IMR-90 (cell line): ENCODE measurements at regions not wholly inside any gene's neighbourhood (a gene's known extent, or its start where the extent isn't known, plus 50 kb on each side); places are given as distances from the start of the nearest gene placed in this dataset.

Source experiments
- ATAC-seq: fragments of 200-7000 bp; cut with Tn5 transposase; 2 replicates; pipeline ENCODE4 v1.9.1; 2020; ENCODE audit warnings: low read depth, mild to moderate bottlenecking, moderate library complexity
- BruUV-seq: library from RNA; stranded (reverse); fragments of 400-500 nt; replicated peaks from 2 replicates; lab custom pipeline; 2021; lab: Mats Ljungman, UMichigan
- CTCF ChIA-PET: fragments of 300-600 bp; formaldehyde crosslinking; extraction: SDS; loops from one replicate; lab custom pipeline; 2021; ENCODE audit warnings: antibody characterized with exemption; lab: Yijun Ruan, JAX
- POLR2A ChIA-PET: fragments of 300-600 bp; sonication (Branson Sonifier 250); formaldehyde crosslinking; loops from one replicate; lab custom pipeline; 2022; ENCODE audit warnings: antibody characterized with exemption; ENCODE audit not compliant: unreplicated experiment; lab: Charles Lee
- DNase-seq: peaks from one replicate; pipeline ENCODE4 v3.0.0; 2013
- H2AFZ ChIP-seq: replicated peaks from 2 replicates; pipeline ENCODE3; 2013; ENCODE audit warnings: low read length, mild to moderate bottlenecking; ENCODE audit not compliant: poor library complexity
- H2AK5ac ChIP-seq: 2 replicates; pipeline ENCODE4 v1.6.1; 2013; ENCODE audit warnings: low read depth, low read length, inconsistent platforms
- H2AK9ac ChIP-seq: replicated peaks from 2 replicates; pipeline ENCODE3; 2013; ENCODE audit warnings: mild to moderate bottlenecking, low read depth, low read length, moderate library complexity; ENCODE audit not compliant: poor library complexity
- H2BK120ac ChIP-seq: 2 replicates; pipeline ENCODE4 v1.6.1; 2013; ENCODE audit warnings: low read depth, low read length, inconsistent platforms
- H2BK15ac ChIP-seq: 3 replicates; pipeline ENCODE4 v1.6.1; 2013; ENCODE audit warnings: low read depth, low read length, inconsistent platforms
- H2BK20ac ChIP-seq: 2 replicates; pipeline ENCODE4 v1.6.1; 2013; ENCODE audit warnings: low read depth, mild to moderate bottlenecking, inconsistent platforms, low read length, moderate library complexity
- H2BK5ac ChIP-seq: 2 replicates; pipeline ENCODE4 v1.6.1; 2013; ENCODE audit warnings: mild to moderate bottlenecking, low read depth, low read length, inconsistent platforms; ENCODE audit not compliant: poor library complexity, severe bottlenecking
- H3K14ac ChIP-seq: replicated peaks from 2 replicates; pipeline ENCODE4 v1.6.1; 2013; ENCODE audit warnings: low read depth, low read length, inconsistent platforms
- H3K18ac ChIP-seq: 2 replicates; pipeline ENCODE4 v1.6.1; 2013; ENCODE audit warnings: low read depth, low read length, control low read depth
- H3K23ac ChIP-seq: 2 replicates; pipeline ENCODE4 v1.6.1; 2013; ENCODE audit warnings: low read depth, low read length, inconsistent platforms
- H3K27ac ChIP-seq: 2 replicates; pipeline ENCODE4 v1.5.1; 2013; ENCODE audit warnings: mild to moderate bottlenecking, control low read depth, low read length; ENCODE audit not compliant: insufficient read depth
- H3K27me3 ChIP-seq: 2 replicates; pipeline ENCODE4 v1.6.1; 2013; ENCODE audit warnings: low read length; ENCODE audit not compliant: control insufficient read depth, insufficient read depth
- H3K36me3 ChIP-seq: 2 replicates; pipeline ENCODE4 v1.6.1; 2013; ENCODE audit warnings: low read length, mixed read lengths; ENCODE audit not compliant: control insufficient read depth, insufficient read depth
- H3K4ac ChIP-seq: 2 replicates; pipeline ENCODE4 v1.6.1; 2013; ENCODE audit warnings: low read depth, low read length, inconsistent platforms
- H3K4me1 ChIP-seq: 2 replicates; pipeline ENCODE4 v1.6.1; 2013; ENCODE audit warnings: low read length, mixed read lengths; ENCODE audit not compliant: control insufficient read depth, insufficient read depth
- H3K4me2 ChIP-seq: 2 replicates; pipeline ENCODE4 v1.6.1; 2013; ENCODE audit warnings: low read depth, mild to moderate bottlenecking, control low read depth, low read length, moderate library complexity
- H3K4me3 ChIP-seq: 2 replicates; pipeline ENCODE4 v1.5.1; 2013; ENCODE audit warnings: low read depth, mild to moderate bottlenecking, control low read depth, low read length, moderate library complexity; ENCODE audit not compliant: insufficient read depth
- H3K56ac ChIP-seq: 2 replicates; pipeline ENCODE4 v1.6.1; 2013; ENCODE audit warnings: low read length, inconsistent platforms; ENCODE audit not compliant: insufficient read depth; ENCODE audit errors: extremely low read depth
- H3K79me1 ChIP-seq, 2 experiments: 2 replicates each; pipeline ENCODE4 v1.6.1; 2013; ENCODE audit warnings: low read length in 2 of 2, inconsistent platforms in 1 of 2, low read depth in 1 of 2
- H3K9ac ChIP-seq: 2 replicates; pipeline ENCODE4 v1.6.1; 2013; ENCODE audit warnings: low read depth, low read length, control low read depth
- H3K9me1 ChIP-seq: 2 replicates; pipeline ENCODE4 v1.6.1; 2013; ENCODE audit warnings: low read length, inconsistent platforms; ENCODE audit not compliant: insufficient read depth
- H3K9me3 ChIP-seq: 2 replicates; pipeline ENCODE4 v1.6.1; 2013; ENCODE audit warnings: low read length; ENCODE audit not compliant: control insufficient read depth, insufficient read depth
- H4K20me1 ChIP-seq: 2 replicates; pipeline ENCODE4 v1.6.1; 2013; ENCODE audit warnings: low read length, inconsistent platforms; ENCODE audit not compliant: insufficient read depth
- H4K5ac ChIP-seq: 2 replicates; pipeline ENCODE4 v1.6.1; 2013; ENCODE audit warnings: mild to moderate bottlenecking, low read depth, low read length, control low read depth
- H4K8ac ChIP-seq, 2 experiments: 2 replicates each; pipeline ENCODE4 v1.6.1; 2013; ENCODE audit warnings: low read depth in 2 of 2, low read length in 2 of 2, control low read depth in 1 of 2, inconsistent platforms in 1 of 2
- H4K91ac ChIP-seq: 2 replicates; pipeline ENCODE4 v1.6.1; 2013; ENCODE audit warnings: low read depth, low read length, inconsistent platforms; ENCODE audit not compliant: insufficient read depth
- FOS ChIP-seq: fragments of 150-350 bp; IDR thresholded peaks from 2 replicates; pipeline ENCODE4 v1.6.1; 2016; ENCODE audit warnings: low read depth, low read length
- WGBS, 2 experiments: methylation state at CpG; one replicate each; pipeline versions ENCODE4 v1.1.5 to v1.1.7; 2013; ENCODE audit warnings: missing lambda C conversion rate in 2 of 2; ENCODE audit not compliant: insufficient read length in 1 of 2; ENCODE audit errors: extremely low coverage in 2 of 2; 5-methylcytosine and 5-hydroxymethylcytosine counted together
- dilution Hi-C: fragments of 300-500 bp; cut with HindIII; formaldehyde crosslinking; loops from one replicate; pipeline ENCODE4 v1.14.3; 2018; ENCODE audit warnings: low sequenced_read_pairs; ENCODE audit not compliant: unreplicated experiment
- in situ Hi-C: fragments of 300-500 bp; cut with MboI; formaldehyde crosslinking; loops from 3 replicates; pipeline ENCODE4 v1.14.3; 2019; ENCODE audit warnings: low sequenced_read_pairs, inconsistent platforms, mixed read lengths
- intact Hi-C: fragments of 100-400 bp; cut with micrococcal nuclease; formaldehyde crosslinking; loops from 2 replicates; pipeline ENCODE4 v1.10.0; 2022

DNA sequence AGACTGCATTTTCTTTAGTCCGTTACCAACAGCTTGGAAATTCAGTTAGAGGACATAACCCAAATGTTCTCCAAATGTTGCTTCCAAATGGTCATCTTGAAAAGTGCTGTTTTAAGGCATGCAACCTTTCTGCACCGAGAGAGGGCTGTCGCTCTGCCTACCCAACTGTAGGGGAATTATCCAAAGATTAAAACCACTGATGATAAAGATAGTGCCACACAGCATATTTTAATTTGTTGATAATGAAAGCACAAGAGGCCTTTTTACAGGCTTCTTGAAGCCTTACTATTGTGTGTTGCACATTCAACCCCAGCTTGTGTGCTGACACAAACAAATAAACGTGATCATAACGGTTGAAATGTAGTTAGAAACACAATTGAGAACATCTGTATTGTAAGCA, 121.5 kb downstream of the LMO4 start:
- Histone ChIP-seq H4K20me1 (no peaks in the 10 kb centered on the region), H3K14ac (no peak overlapping the region), H3K23ac (no peak overlapping the region), H2BK15ac (no peak overlapping the region), H3K36me3 (no peaks in the 10 kb centered on the region), H4K91ac (no peak overlapping the region), H3K27ac (no peak overlapping the region), H3K56ac (no peak overlapping the region), H2AFZ (no peak overlapping the region), H2BK120ac (no peak overlapping the region), H3K9me1 (no peaks in the 10 kb centered on the region), H3K79me1 (no peaks in the 10 kb centered on the region), H2BK5ac (no peak overlapping the region), H3K27me3 (no peaks in the 10 kb centered on the region), H2AK9ac (no peak overlapping the region), H3K4ac (no peak overlapping the region), H2BK20ac (no peak overlapping the region), H3K18ac (no peak overlapping the region), H3K4me2 (no peak overlapping the region), H3K4me1 (no peaks in the 10 kb centered on the region), H4K5ac (no peak overlapping the region), H3K4me3 (no peak overlapping the region), H3K9ac (no peak overlapping the region), H3K9me3 (no peaks in the 10 kb centered on the region), H2AK5ac (no peak overlapping the region), H4K8ac (no peak overlapping the region)
- POLR2A ChIA-PET, result no interaction called here
- no CpG with 5 or more reads among the region's 5 CpGs for WGBS, 2 experiments
- no TSS peak for BruUV-seq
- intact Hi-C loops, result no loop called here
- DNase-seq, result no peak
- TF ChIP-seq FOS, result no peak
- CTCF ChIA-PET, result no interaction called here
- dilution Hi-C loops, result no loop called here
- ATAC-seq, result no peak
- in situ Hi-C loops, result no loop called here
